Right cardiac atrium (tissue), 5 donors: ENCODE measurements at regions not wholly inside any gene's neighbourhood (a gene's known extent, or its start where the extent isn't known, plus 50 kb on each side); places are given as distances from the start of the nearest gene placed in this dataset.
"Not testable (repeated sequence)": the region's sequence is repeated elsewhere in the genome, so short reads cannot be mapped to it uniquely, and the experiment has no call there.

Experiments used
- ATAC-seq, 2 donors: fragments of 200-7000 bp; cut with Tn5 transposase; one replicate each; pipeline versions ENCODE4 v1.8.0 to v1.9.1; 2020; ENCODE audit warnings: moderate library complexity in 2 of 2, mild to moderate bottlenecking in 1 of 2
- DNase-seq, 3 donors: peaks; one replicate each; pipeline ENCODE4 v3.0.0-alpha.2; 2020
- H3K27ac ChIP-seq: one replicate; pipeline ENCODE4 v1.5.1; 2013; ENCODE audit warnings: mild to moderate bottlenecking, low read length, control low read depth, moderate library complexity
- H3K27me3 ChIP-seq: one replicate; pipeline ENCODE4 v1.6.1; 2013; ENCODE audit not compliant: control insufficient read depth, insufficient read depth
- H3K4me1 ChIP-seq: one replicate; pipeline ENCODE4 v1.6.1; 2013; ENCODE audit warnings: low read length; ENCODE audit not compliant: control insufficient read depth, insufficient read depth
- H3K4me3 ChIP-seq: one replicate; pipeline ENCODE4 v1.5.1; 2013; ENCODE audit warnings: low read length, control low read depth
- H3K9me3 ChIP-seq: one replicate; pipeline ENCODE4 v1.6.1; 2013; ENCODE audit warnings: low read length; ENCODE audit not compliant: control insufficient read depth
- WGBS: extraction: QIAGEN DNeasy Blood & Tissue Kit; methylation state at CpG from one replicate; pipeline ENCODE4 v1.1.7; 2013; 5-methylcytosine and 5-hydroxymethylcytosine counted together
- intact Hi-C, 4 donors: fragments of 100-400 bp; cut with DNase I; formaldehyde crosslinking; loops; one replicate each; pipeline versions ENCODE4 v1.11.0 to v1.14.0; 2022 to 2023
- donor health status: healthy with polysubstance abuse.
- donor health status: DM: no; HTN: yes; CAD: no.
- donor health status: DM: no; HTN: no; CAD: no.
- donor health status: DM: no; HTN: yes; CAD: no; lungs with severe emphysema.
- donor health status: DM: yes; HTN: yes; CAD: no.

GRCh38 chr6:74574794-74575193, 631.1 kb downstream of the COL12A1 start:
- intact Hi-C loops, result no loop called here
- DNase-seq (no peak), ATAC-seq (no peak)
- H3K27ac ChIP-seq, result no peak overlapping the region
- H3K4me1 ChIP-seq, result no peaks in the 10 kb centered on the region
- no peak overlapping the region for H3K4me3 ChIP-seq
- WGBS, result 33% methylated on average over 5 of the region's 5 CpGs
- no peaks in the 10 kb centered on the region for H3K9me3 ChIP-seq
- H3K27me3 ChIP-seq, result no peaks in the 10 kb centered on the region

GRCh38 chr6:74573613-74574012, 632.2 kb downstream of the COL12A1 start:
- H3K9me3 ChIP-seq, result no peaks in the 10 kb centered on the region
- H3K27me3 ChIP-seq, result no peaks in the 10 kb centered on the region
- no peak overlapping the region for H3K27ac ChIP-seq
- H3K4me1 ChIP-seq, result no peaks in the 10 kb centered on the region
- WGBS, result 81% methylated on average over 6 of the region's 6 CpGs
- no peak for DNase-seq
- H3K4me3 ChIP-seq, result no peak overlapping the region
- intact Hi-C loops, result no loop called here
- ATAC-seq, result no peak

GRCh38 chr6:74570044-74570443, 635.8 kb downstream of the COL12A1 start:
- ATAC-seq (no peak), DNase-seq (no peak)
- Histone ChIP-seq H3K27me3 (no peaks in the 10 kb centered on the region), H3K9me3 (no peaks in the 10 kb centered on the region), H3K27ac (no peak overlapping the region), H3K4me3 (no peak overlapping the region), H3K4me1 (no peaks in the 10 kb centered on the region)
- WGBS, result 70% methylated on average over 1 of the region's 1 CpG
- intact Hi-C loops, result no loop called here

- Histone ChIP-seq H3K27ac (no peak overlapping the region), H3K4me3 (no peak overlapping the region), H3K9me3 (no peaks in the 10 kb centered on the region), H3K27me3 (no peaks in the 10 kb centered on the region), H3K4me1 (no peaks in the 10 kb centered on the region)
- intact Hi-C loops, result no loop called here
- DNase-seq, result no peak
- ATAC-seq, result no peak
- WGBS, result 36% methylated on average over 6 of the region's 6 CpGs
These were observed 637.0 kb downstream of the COL12A1 start for GRCh38 chr6:74568861-74569260.

- DNase-seq, H3K9me3 ChIP-seq, H3K27me3 ChIP-seq, H3K27ac ChIP-seq, intact Hi-C loops, H3K4me1 ChIP-seq, ATAC-seq, H3K4me3 ChIP-seq: not testable (repeated sequence)
- WGBS, result 93% methylated on average over 4 of the region's 4 CpGs
These were observed 637.9 kb downstream of the COL12A1 start for GRCh38 chr6:74567923-74568290.

GRCh38 chr6:74567281-74567922, 638.5 kb downstream of the COL12A1 start:
- Histone ChIP-seq H3K27me3 (no peaks in the 10 kb centered on the region), H3K9me3 (no peaks in the 10 kb centered on the region), H3K27ac (no peak overlapping the region), H3K4me1 (no peaks in the 10 kb centered on the region), H3K4me3 (no peak overlapping the region)
- ATAC-seq, result no peak
- no peak for DNase-seq
- intact Hi-C loops, result no loop called here
- 94% methylated on average over 7 of the region's 7 CpGs for WGBS

GRCh38 chr6:74557236-74557635, 648.6 kb downstream of the COL12A1 start:
- DNase-seq, result no peak
- intact Hi-C loops, result no loop called here
- no peaks in the 10 kb centered on the region for H3K9me3 ChIP-seq
- no peaks in the 10 kb centered on the region for H3K4me1 ChIP-seq
- H3K27me3 ChIP-seq, result no peaks in the 10 kb centered on the region
- no peak overlapping the region for H3K4me3 ChIP-seq
- ATAC-seq, result no peak
- no peak overlapping the region for H3K27ac ChIP-seq

- no peaks in the 10 kb centered on the region for H3K9me3 ChIP-seq
- no peaks in the 10 kb centered on the region for H3K4me1 ChIP-seq
- ATAC-seq (no peak), DNase-seq (no peak)
- WGBS, result 55% methylated on average over 2 of the region's 2 CpGs
- intact Hi-C loops, result no loop called here
- H3K27ac ChIP-seq, result no peak overlapping the region
- H3K4me3 ChIP-seq, result no peak overlapping the region
- no peaks in the 10 kb centered on the region for H3K27me3 ChIP-seq
These were observed 651.8 kb downstream of the COL12A1 start for GRCh38 chr6:74554041-74554440.

GRCh38 chr6:74551896-74552295, 654.0 kb downstream of the COL12A1 start:
- DNase-seq (no peak), ATAC-seq (no peak)
- H3K4me3 ChIP-seq, result no peak overlapping the region
- intact Hi-C loops, result no loop called here
- no peaks in the 10 kb centered on the region for H3K27me3 ChIP-seq
- H3K4me1 ChIP-seq, result no peaks in the 10 kb centered on the region
- H3K27ac ChIP-seq, result no peak overlapping the region
- no peaks in the 10 kb centered on the region for H3K9me3 ChIP-seq

GRCh38 chr6:74550821-74551220, 655.0 kb downstream of the COL12A1 start:
- Histone ChIP-seq H3K27ac (no peak overlapping the region), H3K9me3 (no peaks in the 10 kb centered on the region), H3K4me1 (no peaks in the 10 kb centered on the region), H3K4me3 (no peak overlapping the region), H3K27me3 (no peaks in the 10 kb centered on the region)
- ATAC-seq (no peak), DNase-seq (no peak)
- 89% methylated on average over 6 of the region's 6 CpGs for WGBS
- intact Hi-C loops, result no loop called here

GRCh38 chr6:74549746-74550145, 656.1 kb downstream of the COL12A1 start:
- ATAC-seq (no peak), DNase-seq (no peak)
- intact Hi-C loops, result no loop called here
- no peak overlapping the region for H3K27ac ChIP-seq
- no peak overlapping the region for H3K4me3 ChIP-seq
- H3K4me1 ChIP-seq, result no peaks in the 10 kb centered on the region
- H3K9me3 ChIP-seq, result no peaks in the 10 kb centered on the region
- 89% methylated on average over 3 of the region's 3 CpGs for WGBS
- H3K27me3 ChIP-seq, result no peaks in the 10 kb centered on the region
